GM23338 (cell line): ENCODE measurements at regions not wholly inside any gene's neighbourhood (a gene's known extent, or its start where the extent isn't known, plus 50 kb on each side); places are given as distances from the start of the nearest gene placed in this dataset.

Experiments
- ATAC-seq: fragments of 200-7000 bp; cut with Tn5 transposase; 3 replicates; pipeline ENCODE4 v1.9.1; 2020
- DNase-seq: peaks from one replicate; pipeline ENCODE4 v3.0.0-alpha.2; 2015; ENCODE audit warnings: low spot score
- H2AFZ ChIP-seq: fragments of 200-600 bp; sonication (generic); 2 replicates; pipeline ENCODE4 v1.8.0; 2016; ENCODE audit warnings: antibody characterized with exemption, mild to moderate bottlenecking, moderate library complexity
- H3F3A ChIP-seq: fragments of 200-600 bp; sonication (generic); replicated peaks from 2 replicates; pipeline ENCODE4 v1.8.0; 2017; ENCODE audit warnings: antibody characterized with exemption, mixed run types, low read depth
- H3K27ac ChIP-seq: fragments of 200-600 bp; sonication (generic); 2 replicates; pipeline ENCODE4 v1.6.1; 2016; ENCODE audit warnings: low read depth
- H3K27me3 ChIP-seq: fragments of 200-600 bp; sonication (generic); 2 replicates; pipeline ENCODE4 v1.8.0; 2016; ENCODE audit warnings: mild to moderate bottlenecking, mixed run types, moderate library complexity; ENCODE audit not compliant: insufficient read depth
- H3K36me3 ChIP-seq: fragments of 200-600 bp; sonication (generic); 2 replicates; pipeline ENCODE4 v1.8.0; 2016; ENCODE audit warnings: mild to moderate bottlenecking; ENCODE audit not compliant: insufficient read depth
- H3K4me1 ChIP-seq: fragments of 200-600 bp; sonication (generic); 2 replicates; pipeline ENCODE4 v1.8.0; 2016; ENCODE audit warnings: mild to moderate bottlenecking, moderate library complexity; ENCODE audit not compliant: insufficient read depth
- H3K4me2 ChIP-seq: fragments of 200-600 bp; sonication (generic); 2 replicates; pipeline ENCODE4 v1.7.1; 2017; ENCODE audit warnings: mixed run types
- H3K4me3 ChIP-seq: fragments of 200-600 bp; sonication (generic); 2 replicates; pipeline ENCODE4 v1.6.1; 2016; ENCODE audit warnings: mixed run types
- H3K79me2 ChIP-seq: fragments of 200-600 bp; sonication (generic); replicated peaks from 2 replicates; pipeline ENCODE4 v1.8.0; 2017; ENCODE audit warnings: mild to moderate bottlenecking; ENCODE audit not compliant: insufficient read depth
- H3K9me2 ChIP-seq: fragments of 200-600 bp; sonication (generic); 2 replicates; pipeline ENCODE4 v1.8.0; 2017; ENCODE audit not compliant: insufficient read depth
- H4K20me1 ChIP-seq: fragments of 200-600 bp; sonication (generic); replicated peaks from 2 replicates; pipeline ENCODE4 v1.8.0; 2017; ENCODE audit warnings: mild to moderate bottlenecking; ENCODE audit not compliant: insufficient read depth
- H3K27ac Mint-ChIP-seq: 2 replicates; pipeline ENCODE4 v1.8.0; 2020; ENCODE audit warnings: inconsistent platforms, mild to moderate bottlenecking, moderate library complexity, mixed read lengths
- H3K27me3 Mint-ChIP-seq: 3 replicates; pipeline ENCODE4 v1.8.0; 2022; ENCODE audit warnings: low read depth, mild to moderate bottlenecking, moderate library complexity, mixed read lengths, inconsistent platforms; ENCODE audit not compliant: insufficient read depth, poor library complexity
- H3K36me3 Mint-ChIP-seq: 3 replicates; pipeline ENCODE4 v1.8.0; 2021; ENCODE audit warnings: low read depth, mild to moderate bottlenecking, inconsistent platforms, moderate library complexity, mixed read lengths
- H3K4me1 Mint-ChIP-seq: 3 replicates; pipeline ENCODE4 v1.8.0; 2020; ENCODE audit warnings: mild to moderate bottlenecking, inconsistent platforms, mixed read lengths
- H3K4me3 Mint-ChIP-seq: 3 replicates; pipeline ENCODE4 v1.8.0; 2021; ENCODE audit warnings: moderate library complexity, mild to moderate bottlenecking, inconsistent platforms, mixed read lengths
- H3K9me3 Mint-ChIP-seq: 3 replicates; pipeline ENCODE4 v1.8.0; 2020; ENCODE audit warnings: moderate library complexity, mild to moderate bottlenecking, inconsistent platforms, mixed read lengths
- CREB1 ChIP-seq: fragments of 250-450 bp; sonication (Bioruptor Pico); IDR thresholded peaks from 2 replicates; pipeline ENCODE4 v1.5.0; 2020; ENCODE audit warnings: low read depth, mild to moderate bottlenecking, moderate library complexity
- EZH2 ChIP-seq: fragments of 200-600 bp; sonication (generic); IDR thresholded peaks from one replicate; pipeline ENCODE4 v1.8.0; 2017; ENCODE audit warnings: antibody characterized with exemption, mild to moderate bottlenecking, low read depth; ENCODE audit not compliant: unreplicated experiment
- EZH2phosphoT487 ChIP-seq: fragments of 200-600 bp; sonication (generic); IDR thresholded peaks from one replicate; pipeline ENCODE4 v1.8.1; 2018; ENCODE audit warnings: antibody characterized with exemption; ENCODE audit not compliant: unreplicated experiment
- JUNB ChIP-seq: IDR thresholded peaks from one replicate; pipeline ENCODE4 v1.6.1; 2016; ENCODE audit warnings: antibody characterized with exemption; ENCODE audit not compliant: unreplicated experiment
- NANOG ChIP-seq: IDR thresholded peaks from 2 replicates; pipeline ENCODE4 v1.6.1; 2016; ENCODE audit warnings: antibody characterized with exemption, borderline replicate concordance
- POLR2AphosphoS5 ChIP-seq: IDR thresholded peaks from 2 replicates; pipeline ENCODE4 v1.6.1; 2016; ENCODE audit warnings: antibody characterized with exemption, low read depth
- STAT1 ChIP-seq: IDR thresholded peaks from one replicate; pipeline ENCODE4 v1.6.1; 2016; ENCODE audit warnings: antibody characterized with exemption; ENCODE audit not compliant: unreplicated experiment
- ZNF114 ChIP-seq: fragments of 250-450 bp; sonication (Bioruptor Pico); IDR thresholded peaks from 2 replicates; pipeline ENCODE4 v1.5.0; 2020; ENCODE audit warnings: mild to moderate bottlenecking, moderate library complexity
- ZNF331 ChIP-seq: fragments of 250-450 bp; sonication (Bioruptor Pico); IDR thresholded peaks from 2 replicates; pipeline ENCODE4 v1.5.0; 2020; ENCODE audit warnings: low read depth, mild to moderate bottlenecking, moderate library complexity
- TF ChIP-seq, protein P1 (sequence below), 2 experiments: fragments of 200-600 bp in 1 of 2; sonication (generic) in 1 of 2; conservative IDR thresholded peaks; 2 replicates each; pipeline versions ENCODE4 v1.5.1 to v1.6.1; 2016 to 2017; ENCODE audit warnings: antibody characterized with exemption in 2 of 2, low read depth in 2 of 2, mild to moderate bottlenecking in 2 of 2, moderate library complexity in 1 of 2
- TF ChIP-seq, protein P2 (sequence below): IDR thresholded peaks from one replicate; pipeline ENCODE4 v1.6.1; 2018; ENCODE audit warnings: antibody characterized with exemption; ENCODE audit not compliant: unreplicated experiment
- TF ChIP-seq, protein P3 (sequence below): IDR thresholded peaks from 2 replicates; pipeline ENCODE4 v1.6.1; 2016; ENCODE audit warnings: antibody characterized with exemption
- TF ChIP-seq, protein P4 (sequence below): fragments of 250-450 bp; sonication (Bioruptor Pico); IDR thresholded peaks from 2 replicates; pipeline ENCODE4 v1.5.0; 2020; ENCODE audit warnings: mild to moderate bottlenecking, moderate library complexity

DNA sequence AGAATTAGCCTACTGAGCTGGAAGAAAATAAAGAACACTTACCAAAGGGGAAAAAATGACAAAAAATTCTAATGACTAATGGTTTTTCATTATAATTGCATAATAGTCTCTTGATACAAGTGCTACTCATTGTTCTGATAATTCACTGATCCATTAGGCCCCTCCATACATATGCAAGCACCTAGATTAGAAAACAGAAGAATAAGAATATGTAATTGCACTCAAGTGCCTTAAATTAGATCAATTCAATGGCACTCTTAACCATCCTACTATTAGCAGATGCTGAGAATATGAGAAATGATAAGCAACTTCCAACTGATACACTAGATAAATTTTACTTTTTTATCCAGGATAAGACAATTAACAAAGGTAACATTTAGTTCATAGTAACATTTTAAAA lies 440.9 kb upstream of the C9orf72 start:
- Mint-ChIP-seq H3K4me3 (no peak overlapping the region), H3K36me3 (no peaks in the 10 kb centered on the region), H3K27me3 (no peaks in the 10 kb centered on the region), H3K27ac (0 out of 2 replicates have a peak overlapping the region, but pooled peaks have one; percentile 32), H3K4me1 (peaks cover 26% of the 10 kb centered on the region; the same call in 2 of the 3 replicates), H3K9me3 (no peaks in the 10 kb centered on the region)
- TF ChIP-seq STAT1: no peak
- TF ChIP-seq EZH2phosphoT487: no peak
- no peak for TF ChIP-seq NANOG
- no peak for TF ChIP-seq CREB1 (CRISPR knock-in tag)
- no peak for TF ChIP-seq EZH2
- no peak for TF ChIP-seq ZNF331 (CRISPR knock-in tag)
- TF ChIP-seq, protein P1, sequence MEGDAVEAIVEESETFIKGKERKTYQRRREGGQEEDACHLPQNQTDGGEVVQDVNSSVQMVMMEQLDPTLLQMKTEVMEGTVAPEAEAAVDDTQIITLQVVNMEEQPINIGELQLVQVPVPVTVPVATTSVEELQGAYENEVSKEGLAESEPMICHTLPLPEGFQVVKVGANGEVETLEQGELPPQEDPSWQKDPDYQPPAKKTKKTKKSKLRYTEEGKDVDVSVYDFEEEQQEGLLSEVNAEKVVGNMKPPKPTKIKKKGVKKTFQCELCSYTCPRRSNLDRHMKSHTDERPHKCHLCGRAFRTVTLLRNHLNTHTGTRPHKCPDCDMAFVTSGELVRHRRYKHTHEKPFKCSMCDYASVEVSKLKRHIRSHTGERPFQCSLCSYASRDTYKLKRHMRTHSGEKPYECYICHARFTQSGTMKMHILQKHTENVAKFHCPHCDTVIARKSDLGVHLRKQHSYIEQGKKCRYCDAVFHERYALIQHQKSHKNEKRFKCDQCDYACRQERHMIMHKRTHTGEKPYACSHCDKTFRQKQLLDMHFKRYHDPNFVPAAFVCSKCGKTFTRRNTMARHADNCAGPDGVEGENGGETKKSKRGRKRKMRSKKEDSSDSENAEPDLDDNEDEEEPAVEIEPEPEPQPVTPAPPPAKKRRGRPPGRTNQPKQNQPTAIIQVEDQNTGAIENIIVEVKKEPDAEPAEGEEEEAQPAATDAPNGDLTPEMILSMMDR (conservative IDR thresholded peaks at IDR 0.05; ENCODE audit: low read depth in 2 of 2): no peak
- TF ChIP-seq POLR2AphosphoS5: no peak
- no peak for TF ChIP-seq ZNF114 (CRISPR knock-in tag)
- TF ChIP-seq, protein P2, sequence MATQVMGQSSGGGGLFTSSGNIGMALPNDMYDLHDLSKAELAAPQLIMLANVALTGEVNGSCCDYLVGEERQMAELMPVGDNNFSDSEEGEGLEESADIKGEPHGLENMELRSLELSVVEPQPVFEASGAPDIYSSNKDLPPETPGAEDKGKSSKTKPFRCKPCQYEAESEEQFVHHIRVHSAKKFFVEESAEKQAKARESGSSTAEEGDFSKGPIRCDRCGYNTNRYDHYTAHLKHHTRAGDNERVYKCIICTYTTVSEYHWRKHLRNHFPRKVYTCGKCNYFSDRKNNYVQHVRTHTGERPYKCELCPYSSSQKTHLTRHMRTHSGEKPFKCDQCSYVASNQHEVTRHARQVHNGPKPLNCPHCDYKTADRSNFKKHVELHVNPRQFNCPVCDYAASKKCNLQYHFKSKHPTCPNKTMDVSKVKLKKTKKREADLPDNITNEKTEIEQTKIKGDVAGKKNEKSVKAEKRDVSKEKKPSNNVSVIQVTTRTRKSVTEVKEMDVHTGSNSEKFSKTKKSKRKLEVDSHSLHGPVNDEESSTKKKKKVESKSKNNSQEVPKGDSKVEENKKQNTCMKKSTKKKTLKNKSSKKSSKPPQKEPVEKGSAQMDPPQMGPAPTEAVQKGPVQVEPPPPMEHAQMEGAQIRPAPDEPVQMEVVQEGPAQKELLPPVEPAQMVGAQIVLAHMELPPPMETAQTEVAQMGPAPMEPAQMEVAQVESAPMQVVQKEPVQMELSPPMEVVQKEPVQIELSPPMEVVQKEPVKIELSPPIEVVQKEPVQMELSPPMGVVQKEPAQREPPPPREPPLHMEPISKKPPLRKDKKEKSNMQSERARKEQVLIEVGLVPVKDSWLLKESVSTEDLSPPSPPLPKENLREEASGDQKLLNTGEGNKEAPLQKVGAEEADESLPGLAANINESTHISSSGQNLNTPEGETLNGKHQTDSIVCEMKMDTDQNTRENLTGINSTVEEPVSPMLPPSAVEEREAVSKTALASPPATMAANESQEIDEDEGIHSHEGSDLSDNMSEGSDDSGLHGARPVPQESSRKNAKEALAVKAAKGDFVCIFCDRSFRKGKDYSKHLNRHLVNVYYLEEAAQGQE: no peak
- TF ChIP-seq, protein P3, sequence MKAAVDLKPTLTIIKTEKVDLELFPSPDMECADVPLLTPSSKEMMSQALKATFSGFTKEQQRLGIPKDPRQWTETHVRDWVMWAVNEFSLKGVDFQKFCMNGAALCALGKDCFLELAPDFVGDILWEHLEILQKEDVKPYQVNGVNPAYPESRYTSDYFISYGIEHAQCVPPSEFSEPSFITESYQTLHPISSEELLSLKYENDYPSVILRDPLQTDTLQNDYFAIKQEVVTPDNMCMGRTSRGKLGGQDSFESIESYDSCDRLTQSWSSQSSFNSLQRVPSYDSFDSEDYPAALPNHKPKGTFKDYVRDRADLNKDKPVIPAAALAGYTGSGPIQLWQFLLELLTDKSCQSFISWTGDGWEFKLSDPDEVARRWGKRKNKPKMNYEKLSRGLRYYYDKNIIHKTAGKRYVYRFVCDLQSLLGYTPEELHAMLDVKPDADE: no peak
- TF ChIP-seq JUNB: no peak
- TF ChIP-seq, protein P4, sequence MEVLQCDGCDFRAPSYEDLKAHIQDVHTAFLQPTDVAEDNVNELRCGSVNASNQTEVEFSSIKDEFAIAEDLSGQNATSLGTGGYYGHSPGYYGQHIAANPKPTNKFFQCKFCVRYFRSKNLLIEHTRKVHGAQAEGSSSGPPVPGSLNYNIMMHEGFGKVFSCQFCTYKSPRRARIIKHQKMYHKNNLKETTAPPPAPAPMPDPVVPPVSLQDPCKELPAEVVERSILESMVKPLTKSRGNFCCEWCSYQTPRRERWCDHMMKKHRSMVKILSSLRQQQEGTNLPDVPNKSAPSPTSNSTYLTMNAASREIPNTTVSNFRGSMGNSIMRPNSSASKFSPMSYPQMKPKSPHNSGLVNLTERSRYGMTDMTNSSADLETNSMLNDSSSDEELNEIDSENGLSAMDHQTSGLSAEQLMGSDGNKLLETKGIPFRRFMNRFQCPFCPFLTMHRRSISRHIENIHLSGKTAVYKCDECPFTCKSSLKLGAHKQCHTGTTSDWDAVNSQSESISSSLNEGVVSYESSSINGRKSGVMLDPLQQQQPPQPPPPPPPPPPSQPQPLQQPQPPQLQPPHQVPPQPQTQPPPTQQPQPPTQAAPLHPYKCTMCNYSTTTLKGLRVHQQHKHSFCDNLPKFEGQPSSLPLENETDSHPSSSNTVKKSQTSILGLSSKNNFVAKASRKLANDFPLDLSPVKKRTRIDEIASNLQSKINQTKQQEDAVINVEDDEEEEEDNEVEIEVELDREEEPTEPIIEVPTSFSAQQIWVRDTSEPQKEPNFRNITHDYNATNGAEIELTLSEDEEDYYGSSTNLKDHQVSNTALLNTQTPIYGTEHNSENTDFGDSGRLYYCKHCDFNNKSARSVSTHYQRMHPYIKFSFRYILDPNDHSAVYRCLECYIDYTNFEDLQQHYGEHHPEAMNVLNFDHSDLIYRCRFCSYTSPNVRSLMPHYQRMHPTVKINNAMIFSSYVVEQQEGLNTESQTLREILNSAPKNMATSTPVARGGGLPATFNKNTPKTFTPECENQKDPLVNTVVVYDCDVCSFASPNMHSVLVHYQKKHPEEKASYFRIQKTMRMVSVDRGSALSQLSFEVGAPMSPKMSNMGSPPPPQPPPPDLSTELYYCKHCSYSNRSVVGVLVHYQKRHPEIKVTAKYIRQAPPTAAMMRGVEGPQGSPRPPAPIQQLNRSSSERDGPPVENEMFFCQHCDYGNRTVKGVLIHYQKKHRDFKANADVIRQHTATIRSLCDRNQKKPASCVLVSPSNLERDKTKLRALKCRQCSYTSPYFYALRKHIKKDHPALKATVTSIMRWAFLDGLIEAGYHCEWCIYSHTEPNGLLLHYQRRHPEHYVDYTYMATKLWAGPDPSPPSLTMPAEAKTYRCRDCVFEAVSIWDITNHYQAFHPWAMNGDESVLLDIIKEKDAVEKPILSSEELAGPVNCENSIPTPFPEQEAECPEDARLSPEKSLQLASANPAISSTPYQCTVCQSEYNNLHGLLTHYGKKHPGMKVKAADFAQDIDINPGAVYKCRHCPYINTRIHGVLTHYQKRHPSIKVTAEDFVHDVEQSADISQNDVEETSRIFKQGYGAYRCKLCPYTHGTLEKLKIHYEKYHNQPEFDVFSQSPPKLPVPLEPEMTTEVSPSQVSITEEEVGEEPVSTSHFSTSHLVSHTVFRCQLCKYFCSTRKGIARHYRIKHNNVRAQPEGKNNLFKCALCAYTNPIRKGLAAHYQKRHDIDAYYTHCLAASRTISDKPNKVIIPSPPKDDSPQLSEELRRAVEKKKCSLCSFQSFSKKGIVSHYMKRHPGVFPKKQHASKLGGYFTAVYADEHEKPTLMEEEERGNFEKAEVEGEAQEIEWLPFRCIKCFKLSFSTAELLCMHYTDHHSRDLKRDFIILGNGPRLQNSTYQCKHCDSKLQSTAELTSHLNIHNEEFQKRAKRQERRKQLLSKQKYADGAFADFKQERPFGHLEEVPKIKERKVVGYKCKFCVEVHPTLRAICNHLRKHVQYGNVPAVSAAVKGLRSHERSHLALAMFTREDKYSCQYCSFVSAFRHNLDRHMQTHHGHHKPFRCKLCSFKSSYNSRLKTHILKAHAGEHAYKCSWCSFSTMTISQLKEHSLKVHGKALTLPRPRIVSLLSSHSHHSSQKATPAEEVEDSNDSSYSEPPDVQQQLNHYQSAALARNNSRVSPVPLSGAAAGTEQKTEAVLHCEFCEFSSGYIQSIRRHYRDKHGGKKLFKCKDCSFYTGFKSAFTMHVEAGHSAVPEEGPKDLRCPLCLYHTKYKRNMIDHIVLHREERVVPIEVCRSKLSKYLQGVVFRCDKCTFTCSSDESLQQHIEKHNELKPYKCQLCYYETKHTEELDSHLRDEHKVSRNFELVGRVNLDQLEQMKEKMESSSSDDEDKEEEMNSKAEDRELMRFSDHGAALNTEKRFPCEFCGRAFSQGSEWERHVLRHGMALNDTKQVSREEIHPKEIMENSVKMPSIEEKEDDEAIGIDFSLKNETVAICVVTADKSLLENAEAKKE: no peak
- DNase-seq (no peak), ATAC-seq (no peak)
- no peak overlapping the region for H3K27ac ChIP-seq
- no peaks in the 10 kb centered on the region for H3K36me3 ChIP-seq
- no peaks in the 10 kb centered on the region for H3F3A ChIP-seq
- no peak overlapping the region for H3K4me2 ChIP-seq
- H4K20me1 ChIP-seq: no peaks in the 10 kb centered on the region
- H3K79me2 ChIP-seq: no peaks in the 10 kb centered on the region
- H3K27me3 ChIP-seq: no peaks in the 10 kb centered on the region
- no peak overlapping the region for H2AFZ ChIP-seq
- H3K4me3 ChIP-seq: no peak overlapping the region
- H3K9me2 ChIP-seq: no peaks in the 10 kb centered on the region
- peaks cover 13% of the 10 kb centered on the region for H3K4me1 ChIP-seq
